ENCODE measurements at regions not wholly inside any gene's neighbourhood (a gene's known extent, or its start where the extent isn't known, plus 50 kb on each side); places are given as distances from the start of the nearest gene placed in this dataset.
A peak's percentile ranks its signal among the peaks of the same experiment; 100 is the strongest.

GRCh38 chr15:100703032-100703578 lies 100.7 kb downstream of the ASB7 start:
- DNase-seq, result no peak

- no peak for DNase-seq
These were observed 101.3 kb downstream of the ASB7 start for GRCh38 chr15:100703671-100704070.

DNA sequence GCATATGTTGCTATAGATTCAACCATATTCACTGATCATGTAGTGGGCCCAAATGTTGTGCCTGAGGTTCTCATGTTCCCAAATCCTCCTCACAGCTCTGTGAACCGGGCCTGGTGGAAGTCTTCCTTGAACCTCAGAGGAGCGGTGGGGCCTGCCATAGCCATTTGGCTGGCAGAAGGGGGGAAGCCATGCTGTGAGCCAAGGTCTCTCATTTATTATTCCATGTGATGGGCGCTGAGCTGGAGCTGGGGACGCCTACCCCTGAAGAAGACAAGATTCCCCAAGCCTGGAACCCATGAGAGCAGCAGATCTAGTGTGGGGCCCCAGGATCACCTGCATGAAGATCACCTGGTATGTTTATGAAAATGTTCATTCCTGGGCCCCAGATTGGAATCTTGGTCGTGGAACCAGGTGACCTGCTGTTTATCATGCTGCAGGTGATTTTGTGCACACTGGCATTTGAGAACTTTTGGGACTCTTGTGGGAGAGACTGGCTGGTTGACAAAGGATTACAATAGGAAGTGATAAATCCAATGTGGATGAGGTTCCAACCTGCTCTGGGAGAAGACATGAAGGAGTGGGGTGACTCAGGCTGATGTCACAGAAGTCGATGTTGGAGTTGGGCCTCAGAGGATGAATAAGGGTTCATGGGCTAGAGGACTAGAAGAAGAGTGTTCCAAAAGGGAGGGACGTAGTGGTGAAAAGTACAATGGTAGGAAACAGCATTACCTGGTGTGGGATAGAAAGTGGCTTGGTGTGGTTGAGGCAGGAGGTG lies 102.1 kb downstream of the ASB7 start:
- no peak for DNase-seq

DNA sequence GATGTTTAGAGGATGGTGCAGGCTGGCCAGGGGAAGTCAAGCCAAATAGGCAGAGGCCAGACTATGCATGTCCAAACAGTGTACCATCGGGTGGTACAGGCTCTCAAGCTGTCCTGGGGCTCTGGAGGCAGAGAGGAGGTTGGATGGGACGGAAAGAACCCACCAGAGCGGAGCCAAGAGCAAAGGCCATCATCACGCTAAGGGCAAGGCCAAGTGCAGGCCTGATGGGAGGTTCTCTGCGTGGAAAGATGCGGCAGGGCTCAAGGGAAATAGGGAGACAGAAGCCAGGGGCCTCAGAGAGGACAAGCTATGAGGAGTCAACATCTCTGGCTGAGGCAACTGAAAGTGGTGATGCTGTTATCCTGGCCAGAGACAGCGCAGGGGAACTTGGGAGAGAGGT lies 102.7 kb downstream of the ASB7 start:
- no peak for DNase-seq

DNA sequence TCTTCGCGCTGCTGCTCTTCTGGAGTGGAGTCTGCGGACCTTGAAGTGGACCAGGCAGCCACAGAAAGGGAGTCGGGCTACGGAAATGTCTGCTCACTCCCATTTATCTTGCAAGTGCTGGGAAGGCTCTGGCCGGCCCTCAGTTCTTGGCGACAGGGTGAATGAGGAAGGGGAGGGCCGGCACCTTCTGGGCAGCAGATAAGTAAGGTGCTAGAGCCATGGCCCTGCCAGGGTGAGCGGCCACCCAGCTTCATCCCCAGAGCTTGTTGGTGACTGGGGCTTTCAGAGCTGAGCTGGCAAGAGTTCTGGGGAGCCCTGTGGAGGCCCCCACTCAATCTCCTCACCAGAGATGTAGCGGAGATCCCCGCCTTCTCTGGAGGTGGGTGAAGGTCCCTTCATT lies 103.5 kb downstream of the ASB7 start:
- no peak for DNase-seq

DNA sequence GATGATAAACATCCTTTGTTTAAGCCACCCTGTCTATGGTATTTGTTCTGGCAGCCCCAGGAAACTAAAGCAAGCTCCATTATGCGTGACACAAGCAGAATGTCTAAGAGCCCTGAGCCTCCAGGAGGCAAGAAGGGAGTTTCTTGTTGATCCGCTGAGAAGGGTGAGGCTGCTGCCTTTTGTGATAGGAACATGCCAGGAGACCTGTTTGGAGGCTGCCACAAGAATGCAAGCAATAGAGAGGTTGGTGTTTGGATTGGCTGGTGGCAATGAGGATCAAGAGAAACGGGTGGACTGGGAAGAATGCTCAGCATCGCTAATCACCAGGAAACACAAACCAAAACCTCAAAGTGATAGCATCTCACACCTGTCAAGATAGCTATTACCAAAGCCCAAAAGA lies 104.8 kb downstream of the ASB7 start:
- DNase-seq, result no peak

GRCh38 chr15:100708916-100709315 lies 106.5 kb downstream of the ASB7 start:
- no peak for DNase-seq

DNA sequence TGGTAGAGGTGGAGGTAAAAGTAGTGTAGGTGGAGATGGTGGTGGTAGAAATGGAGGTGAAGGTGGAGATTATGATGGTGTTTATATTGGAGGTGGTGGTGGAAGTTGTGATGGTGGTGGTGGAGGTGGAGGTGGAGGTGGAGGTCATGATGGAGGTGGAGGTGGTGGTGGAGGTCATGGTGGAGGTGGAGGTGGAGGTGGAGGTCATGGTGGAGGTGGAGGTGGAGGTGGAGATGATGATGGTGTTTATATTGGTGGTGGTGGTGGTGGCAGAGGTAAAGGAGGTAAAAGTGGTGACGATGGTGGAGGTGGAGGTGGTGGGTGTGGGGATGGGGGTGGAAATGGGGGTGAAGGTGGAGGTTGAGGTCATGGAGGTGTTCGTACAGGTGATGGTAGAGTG lies 107.8 kb downstream of the ASB7 start:
- no peak for DNase-seq

- DNase-seq, result no peak
These were observed 108.5 kb downstream of the ASB7 start for GRCh38 chr15:100710744-100711515.

DNA sequence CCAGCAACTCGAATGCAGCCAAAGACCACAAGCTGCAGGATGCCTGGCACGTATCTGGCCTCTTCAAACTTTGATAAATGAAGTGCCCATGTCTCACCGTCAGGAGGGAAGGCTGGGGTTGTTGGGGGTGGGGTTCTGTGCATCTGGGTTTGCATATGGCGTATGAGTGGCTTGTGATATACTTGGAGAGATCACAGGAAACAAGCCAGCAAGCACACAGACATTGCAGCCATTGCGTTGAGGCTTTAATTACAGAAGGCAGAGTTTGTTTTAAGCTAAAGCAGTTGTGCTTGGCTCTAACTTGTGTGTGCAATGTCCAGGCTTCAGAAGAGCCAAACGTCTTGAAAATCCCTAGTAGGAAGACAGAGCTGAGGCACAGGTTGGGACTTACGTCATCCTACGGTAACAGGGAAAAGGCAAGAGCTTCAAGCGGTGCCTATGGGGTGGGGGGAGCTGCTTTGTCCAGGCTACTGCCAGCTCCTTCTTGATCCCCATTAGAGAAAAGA lies 109.2 kb downstream of the ASB7 start:
- no peak for DNase-seq

DNA sequence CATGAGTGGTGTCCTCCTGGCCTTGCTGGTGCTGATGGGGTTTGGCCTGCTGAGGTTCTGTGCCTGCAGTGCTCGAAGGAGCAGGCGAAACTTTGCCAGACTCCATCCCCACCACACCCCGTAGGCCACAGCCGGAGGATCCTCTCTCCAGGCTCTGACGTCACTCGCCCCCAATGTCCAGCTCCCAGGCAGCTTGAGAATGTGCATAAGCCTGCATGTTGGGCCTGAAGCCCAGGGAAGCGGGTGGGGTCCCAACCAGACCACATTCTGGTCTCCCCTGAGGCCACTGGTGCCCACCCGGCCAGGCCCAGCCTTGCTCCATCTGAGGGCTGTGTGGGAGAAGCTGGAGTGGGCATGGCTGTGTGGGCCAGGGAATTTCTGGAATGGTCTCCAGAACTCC lies 109.8 kb downstream of the ASB7 start:
- DNase-seq, result no peak

DNA sequence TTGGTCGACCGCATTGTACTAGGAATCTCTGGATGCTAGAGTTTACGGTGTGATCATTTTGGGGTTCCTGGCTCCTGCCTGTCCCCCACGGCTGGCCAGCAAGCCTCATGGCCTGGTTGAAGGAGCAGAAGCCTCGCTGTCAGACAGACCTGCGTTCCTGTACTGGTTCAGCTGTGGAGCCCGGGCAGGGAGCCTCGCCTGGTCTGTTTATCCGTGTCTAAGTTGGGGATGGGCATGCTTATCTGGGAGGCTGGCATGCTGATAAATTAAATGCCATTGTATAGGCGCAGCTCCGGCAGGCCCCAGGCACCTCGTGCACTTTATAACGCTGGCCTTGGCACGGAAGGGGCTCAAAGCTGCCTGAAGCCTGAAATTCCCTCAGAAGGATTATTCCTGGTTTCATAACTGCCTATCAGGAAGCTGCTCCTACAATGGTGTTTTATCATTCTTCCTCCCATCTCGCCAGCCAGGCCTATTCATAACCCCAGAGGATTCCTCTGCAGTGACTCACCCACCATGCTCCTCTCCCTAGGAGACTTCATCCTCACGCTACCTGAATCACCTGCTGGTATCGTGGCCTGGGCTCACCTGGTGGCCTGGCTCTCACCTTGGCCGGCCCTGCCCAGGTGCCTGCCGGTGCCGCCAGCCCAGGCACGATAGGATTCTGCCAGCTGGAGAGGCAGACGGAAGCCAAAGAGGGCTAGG lies 110.9 kb downstream of the ASB7 start:
- DNase-seq, result no peak

DNA sequence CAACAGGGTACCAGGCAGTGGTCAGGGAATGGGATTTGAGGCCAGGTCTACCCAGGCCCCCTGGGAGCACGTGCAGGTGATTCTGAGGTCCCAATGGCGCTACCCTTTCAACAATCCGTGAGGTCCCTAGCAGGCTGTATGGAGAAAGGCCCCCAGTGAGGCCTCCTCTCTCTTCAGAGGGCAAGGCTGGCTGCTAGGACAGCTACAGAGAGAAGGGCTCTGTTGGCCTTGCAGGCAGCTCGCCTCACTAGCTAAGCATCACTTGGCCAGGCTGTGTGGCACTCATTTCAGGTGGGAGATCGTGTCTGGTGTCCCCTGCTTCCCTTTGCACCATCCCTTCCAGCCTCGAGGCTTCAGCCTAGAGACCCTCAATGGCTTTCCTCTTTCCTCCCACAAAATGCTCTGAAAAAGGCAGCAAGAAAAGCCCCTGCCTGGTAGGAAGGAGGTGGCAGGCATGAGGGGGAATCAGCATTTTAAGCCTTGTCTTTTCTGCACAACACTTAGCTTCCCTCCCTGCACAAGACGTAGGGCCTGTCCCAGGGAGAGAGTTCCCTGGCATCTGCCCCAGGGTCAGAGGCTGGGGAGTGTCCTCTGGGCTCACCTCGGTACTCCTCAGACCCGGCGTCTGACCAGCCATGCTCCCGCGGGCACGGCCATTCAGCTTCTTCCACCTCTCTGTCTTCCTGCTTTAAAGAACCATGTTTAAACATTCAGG lies 111.8 kb downstream of the ASB7 start:
- no peak for DNase-seq

DNA sequence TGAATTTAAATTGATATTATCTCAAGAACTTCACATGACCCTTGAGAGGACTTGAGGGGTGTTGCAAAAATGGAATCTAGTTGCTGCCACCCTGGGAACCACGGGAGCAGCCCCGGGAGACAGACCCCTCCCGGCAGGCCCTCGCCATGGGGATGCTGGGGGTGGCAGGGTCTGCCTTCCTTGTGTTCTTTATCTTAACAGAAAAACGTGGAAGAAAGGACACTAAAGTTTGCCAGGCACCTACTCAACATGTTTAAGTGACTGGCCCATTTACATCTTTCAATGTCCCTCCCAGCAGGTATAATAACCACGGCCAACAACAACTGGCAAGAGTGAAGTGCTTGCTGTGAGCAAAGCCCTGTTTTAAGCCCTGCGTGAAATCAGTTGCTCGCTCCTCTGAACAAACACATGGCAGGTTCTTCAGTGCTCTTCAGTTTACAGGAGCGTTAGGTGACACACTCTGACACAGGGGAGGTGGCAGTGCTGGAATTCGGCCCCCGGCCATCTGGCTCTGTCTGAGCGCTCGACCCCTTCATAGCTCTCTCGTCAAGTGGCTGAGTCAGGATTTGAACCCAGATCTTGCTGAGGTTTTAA lies 112.5 kb downstream of the ASB7 start:
- peak; percentile 0 for DNase-seq

- DNase-seq, result peak; percentile 1
These were observed 113.4 kb downstream of the ASB7 start for GRCh38 chr15:100715571-100716455.

DNA sequence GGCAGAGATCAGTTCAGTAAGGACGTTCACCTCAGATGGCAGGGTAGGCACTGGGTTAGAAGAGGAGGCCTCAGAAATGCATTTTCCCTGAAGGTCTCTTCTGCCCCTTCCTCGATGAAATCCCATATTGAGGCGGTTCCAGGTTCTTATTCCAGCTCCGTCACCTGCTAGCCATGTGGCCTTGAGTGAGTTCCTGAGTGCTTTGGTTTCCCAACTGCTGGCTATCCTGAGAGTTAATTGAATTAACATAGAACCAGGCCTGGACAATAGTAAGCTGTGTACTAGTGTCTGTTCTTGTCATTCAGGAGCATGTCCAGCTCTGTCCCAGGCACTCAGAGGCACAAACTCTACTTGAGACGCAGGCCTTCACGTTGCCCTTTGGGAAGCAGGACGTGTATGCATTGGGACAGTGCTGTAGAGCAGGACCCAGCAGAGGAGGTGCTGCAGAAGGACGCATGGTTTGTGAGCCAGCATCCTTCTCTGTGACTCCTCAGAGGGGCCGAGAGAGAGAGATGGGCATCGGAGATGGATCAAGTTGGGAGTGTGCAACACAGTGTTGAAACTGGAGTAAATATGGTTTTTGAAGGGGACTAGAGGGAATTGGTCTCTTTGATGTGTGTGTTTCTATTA lies 114.2 kb downstream of the ASB7 start:
- DNase-seq, result no peak

DNA sequence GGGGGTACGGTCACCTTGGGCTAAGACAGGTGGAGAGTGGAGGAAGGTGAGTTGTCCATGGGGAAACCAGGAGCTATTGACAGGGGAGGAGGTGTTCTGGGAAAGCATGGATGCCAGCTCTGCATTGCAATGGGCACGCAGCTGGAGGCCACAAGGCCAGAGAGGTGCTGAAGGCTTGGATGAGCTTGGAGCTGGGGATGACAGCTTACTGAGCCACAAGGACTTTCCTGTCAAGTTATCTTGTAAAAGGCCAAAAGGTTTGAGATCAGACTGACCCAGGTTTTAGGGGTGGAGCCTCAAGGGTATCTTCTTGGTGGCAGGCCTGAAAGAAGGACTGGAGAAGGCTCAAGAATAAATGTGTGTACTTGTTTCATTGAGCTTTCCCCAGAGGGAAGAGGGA lies 115.2 kb downstream of the ASB7 start:
- DNase-seq, result no peak

DNA sequence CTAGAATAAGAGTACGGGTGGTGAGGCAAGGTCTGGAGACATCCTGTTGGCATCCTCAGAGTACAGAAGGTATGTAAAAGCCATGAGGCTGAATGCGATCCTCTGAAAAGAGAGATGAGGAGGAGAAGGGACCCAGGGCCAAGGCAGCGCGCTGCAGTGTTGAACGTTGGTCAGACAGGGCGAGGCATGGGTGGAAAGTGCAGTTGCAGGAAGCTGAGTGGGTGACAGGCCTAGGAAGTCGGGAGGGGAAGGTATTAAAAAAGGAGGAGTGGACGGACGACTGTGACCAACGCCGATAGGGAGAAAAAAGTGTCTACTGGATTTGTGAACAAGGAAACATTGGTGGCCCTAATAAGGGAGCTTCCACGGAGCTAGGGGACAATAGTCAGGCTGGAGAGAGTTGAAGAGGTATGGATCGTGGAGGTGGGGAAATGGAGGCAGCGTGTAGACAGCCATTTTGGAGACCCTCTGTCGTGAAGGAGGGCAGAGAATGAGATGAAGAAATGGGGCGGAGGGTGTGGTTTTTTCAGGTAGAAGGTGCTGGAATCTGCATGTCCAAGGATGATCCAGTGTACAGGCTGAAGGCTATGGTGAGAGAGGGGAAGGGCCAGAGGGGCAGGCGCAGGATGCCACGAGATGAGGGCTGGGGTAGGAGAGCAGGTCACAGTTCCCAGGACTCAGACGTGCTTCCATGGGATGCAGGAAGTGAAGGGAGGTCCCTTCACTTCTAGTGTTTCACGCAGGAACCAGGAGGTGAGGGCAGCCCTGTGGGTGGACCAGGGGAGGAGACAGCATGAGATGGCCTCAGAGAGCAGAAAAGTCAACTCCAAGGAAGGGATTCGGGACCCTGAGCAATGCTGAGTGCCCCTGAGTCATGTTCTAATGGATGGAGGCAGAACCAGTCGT lies 115.9 kb downstream of the ASB7 start:
- no peak for DNase-seq

DNA sequence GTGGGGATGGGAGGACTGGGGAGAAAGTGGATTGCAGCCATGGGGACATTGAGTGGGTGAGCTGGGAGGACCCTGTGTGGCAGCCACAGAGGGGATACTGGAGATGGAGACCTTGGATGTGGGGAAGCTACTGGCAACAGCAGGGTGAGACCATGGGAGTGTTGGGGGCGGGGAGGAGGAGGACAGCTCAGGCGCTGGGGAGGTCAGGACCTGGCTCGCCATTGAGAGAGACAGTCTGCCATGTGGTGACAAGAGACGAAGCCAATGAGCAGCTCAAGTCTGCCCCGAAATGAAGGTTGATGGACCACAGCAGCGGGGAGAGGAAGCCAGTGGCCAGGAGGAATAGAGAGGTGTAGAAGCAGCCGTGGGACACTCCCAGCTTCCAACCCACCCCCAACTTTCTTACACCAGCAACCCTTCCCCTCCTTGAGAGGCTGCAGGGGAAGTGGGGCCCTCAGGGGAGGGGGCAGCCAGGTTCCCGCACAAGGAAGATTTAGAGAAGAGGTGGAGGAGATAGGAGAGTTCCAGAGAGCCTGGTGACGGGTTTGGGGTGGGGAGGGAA lies 118.1 kb downstream of the ASB7 start:
- no peak for DNase-seq

All from NCI-H1417 treated with DMSO at 0.1 percent for 48 hours (cell line).